WTC11 (cell line): ENCODE measurements at regions not wholly inside any gene's neighbourhood (a gene's known extent, or its start where the extent isn't known, plus 50 kb on each side); places are given as distances from the start of the nearest gene placed in this dataset.

Experiments used
- CTCF ChIP-seq: fragments of 200-600 bp; IDR thresholded peaks from 2 replicates; pipeline ENCODE4 v1.8.0; 2022; ENCODE audit warnings: antibody characterized with exemption
- E2F1 ChIP-seq: sonication (generic); formaldehyde crosslinking; IDR thresholded peaks from 2 replicates; pipeline ENCODE4 v1.8.0; 2022; ENCODE audit warnings: mild to moderate bottlenecking, missing genetic modification reagents
- JUN ChIP-seq: sonication (generic); formaldehyde crosslinking; IDR thresholded peaks from 2 replicates; pipeline ENCODE4 v1.8.0; 2023; ENCODE audit warnings: mild to moderate bottlenecking, missing genetic modification reagents
- MLX ChIP-seq: sonication (generic); formaldehyde crosslinking; IDR thresholded peaks from 2 replicates; pipeline ENCODE4 v1.8.1; 2023; ENCODE audit warnings: mild to moderate bottlenecking, missing genetic modification reagents, moderate library complexity
- PREB ChIP-seq: sonication (generic); formaldehyde crosslinking; IDR thresholded peaks from 2 replicates; pipeline ENCODE4 v1.8.1; 2022; ENCODE audit warnings: mild to moderate bottlenecking, missing genetic modification reagents, moderate library complexity, borderline replicate concordance
- SMAD3 ChIP-seq: sonication (generic); formaldehyde crosslinking; IDR thresholded peaks from 2 replicates; pipeline ENCODE4 v1.8.0; 2022; ENCODE audit warnings: missing genetic modification reagents, mild to moderate bottlenecking, borderline replicate concordance
- ZNF423 ChIP-seq: fragments of 250-450 bp; sonication (Bioruptor Pico); IDR thresholded peaks from 2 replicates; pipeline ENCODE4 v2.1.2; 2022; ENCODE audit warnings: mild to moderate bottlenecking, moderate library complexity

- no peak for TF ChIP-seq JUN (CRISPR knock-in tag)
- no peak for TF ChIP-seq ZNF423
- TF ChIP-seq MLX (CRISPR knock-in tag), result no peak
- no peak for TF ChIP-seq SMAD3
- no peak for TF ChIP-seq E2F1
- no peak for TF ChIP-seq CTCF
- no peak for TF ChIP-seq PREB (CRISPR knock-in tag)
Measured at GRCh38 chr18:39607034-39607433, 2041.4 kb upstream of the CELF4 start.
